ENCODE measurements at regions not wholly inside any gene's neighbourhood (a gene's known extent, or its start where the extent isn't known, plus 50 kb on each side); places are given as distances from the start of the nearest gene placed in this dataset.
"Not testable (repeated sequence)": the region's sequence is repeated elsewhere in the genome, so short reads cannot be mapped to it uniquely, and the experiment has no call there.

GRCh38 chr9:135410421-135410820 lies 69.2 kb upstream of the PPP1R26 start:
- 76 to 90% (median 78%) methylated on average over 7 of the region's 7 CpGs for WGBS, 5 donors
- TF ChIP-seq CTCF (IDR thresholded peaks at IDR 0.05) (no peak), POLR2AphosphoS5 (IDR thresholded peaks at IDR 0.05) (no peak), POLR2A (IDR thresholded peaks at IDR 0.05) (no peak), EP300 (IDR thresholded peaks at IDR 0.05) (no peak)
- no peaks in the 10 kb centered on the region for H3K36me3 ChIP-seq
- peaks cover 0 to 62% (median 4%) of the 10 kb centered on the region in 3 donors for H3K27me3 ChIP-seq
- H3K9me3 ChIP-seq = no peaks in the 10 kb centered on the region
- no peak overlapping the region for H3K27ac ChIP-seq
- H3K4me3 ChIP-seq = no peak overlapping the region
- intact Hi-C loops (cut with DNase I; ENCODE audit: low total_unique reads) = loop anchor here (5.0 kb wide), 1 partner anchor 323 kb away; the partner anchor contains the start of gene OLFM1
- H3K4me1 ChIP-seq = peaks cover 0 to 9% (median 7%) of the 10 kb centered on the region in 4 donors
- DNase-seq = peak in 1 of 2 donors; percentile 0

GRCh38 chr9:135410831-135411473 lies 68.6 kb upstream of the PPP1R26 start:
- 76 to 85% (median 83%) methylated on average over 17 to 20 of the region's 20 CpGs for WGBS, 5 donors

GRCh38 chr9:135411605-135412004 lies 68.0 kb upstream of the PPP1R26 start:
- not testable (repeated sequence) for H3K9me3 ChIP-seq, H3K4me1 ChIP-seq, H3K27ac ChIP-seq, H3K4me3 ChIP-seq, DNase-seq, H3K36me3 ChIP-seq
- H3K27me3 ChIP-seq = peaks cover 0 to 62% (median 4%) of the 10 kb centered on the region in 3 donors
- WGBS, 5 donors = 88 to 95% (median 92%) methylated on average over 7 of the region's 7 CpGs
- intact Hi-C loops (cut with DNase I; ENCODE audit: low total_unique reads) = loop anchor here (5.0 kb wide), 1 partner anchor 324 kb away; the partner anchor contains the start of gene OLFM1

More at GRCh38 chr9:135410831-135411473, 68.6 kb upstream of the PPP1R26 start:
- Histone ChIP-seq H3K4me1 (peaks cover 0 to 9% (median 7%) of the 10 kb centered on the region in 4 donors), H3K9me3 (no peaks in the 10 kb centered on the region), H3K27ac (no peak overlapping the region), H3K4me3 (no peak overlapping the region), H3K36me3 (no peaks in the 10 kb centered on the region), H3K27me3 (peaks cover 0 to 62% (median 4%) of the 10 kb centered on the region in 3 donors)
- peak in 1 of 2 donors; percentile 3 for DNase-seq
- TF ChIP-seq CTCF (IDR thresholded peaks at IDR 0.05) = no peak
- intact Hi-C loops (cut with DNase I; ENCODE audit: low total_unique reads) = loop anchor here (5.0 kb wide), 1 partner anchor 324 kb away; the partner anchor contains the start of gene OLFM1

- H3K4me1 ChIP-seq, H3K4me3 ChIP-seq, H3K27ac ChIP-seq, H3K9me3 ChIP-seq, H3K36me3 ChIP-seq: not testable (repeated sequence)
- peaks cover 0 to 67% (median 4%) of the 10 kb centered on the region in 3 donors for H3K27me3 ChIP-seq
- TF ChIP-seq CTCF (IDR thresholded peaks at IDR 0.05) = peak in 5 of 7 experiments; percentile 99 to 100 (median 99)
- peak in 1 of 3 donors; percentile 40 for TF ChIP-seq POLR2AphosphoS5 (IDR thresholded peaks at IDR 0.05)
- DNase-seq = peak; percentile 81 to 91
- intact Hi-C loops (cut with DNase I; ENCODE audit: low total_unique reads) = loop anchor here (5.0 kb wide), 1 partner anchor 325 kb away; the partner anchor contains the start of gene OLFM1
- 10 to 33% (median 11%) methylated on average over 12 to 43 of the region's 43 CpGs for WGBS, 5 donors
Measured at GRCh38 chr9:135412315-135413085, 67.1 kb upstream of the PPP1R26 start.

All from stomach (tissue), 8 donors.